ENCODE measurements at regions not wholly inside any gene's neighbourhood (a gene's known extent, or its start where the extent isn't known, plus 50 kb on each side); places are given as distances from the start of the nearest gene placed in this dataset.

DNA sequence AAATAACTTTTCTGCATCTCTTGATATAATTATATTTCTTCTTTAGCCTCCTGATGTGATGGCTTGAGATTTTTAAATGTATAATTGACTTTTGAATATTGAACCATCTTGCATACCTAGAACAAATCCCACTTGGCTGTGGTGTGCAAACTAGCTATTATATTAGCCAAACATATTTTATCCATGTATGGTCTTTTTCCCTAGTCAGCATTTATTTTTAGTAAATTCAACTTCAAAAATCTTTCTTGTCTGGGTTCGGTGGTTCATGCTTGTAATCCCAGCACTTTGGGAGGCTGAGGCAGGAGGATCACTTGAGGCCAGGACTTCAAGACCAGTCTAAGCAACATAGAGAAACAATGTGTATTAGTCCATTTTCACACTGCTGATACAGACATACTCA is 386.6 kb upstream of the VWC2 start:
- DNase-seq = no peak

DNA sequence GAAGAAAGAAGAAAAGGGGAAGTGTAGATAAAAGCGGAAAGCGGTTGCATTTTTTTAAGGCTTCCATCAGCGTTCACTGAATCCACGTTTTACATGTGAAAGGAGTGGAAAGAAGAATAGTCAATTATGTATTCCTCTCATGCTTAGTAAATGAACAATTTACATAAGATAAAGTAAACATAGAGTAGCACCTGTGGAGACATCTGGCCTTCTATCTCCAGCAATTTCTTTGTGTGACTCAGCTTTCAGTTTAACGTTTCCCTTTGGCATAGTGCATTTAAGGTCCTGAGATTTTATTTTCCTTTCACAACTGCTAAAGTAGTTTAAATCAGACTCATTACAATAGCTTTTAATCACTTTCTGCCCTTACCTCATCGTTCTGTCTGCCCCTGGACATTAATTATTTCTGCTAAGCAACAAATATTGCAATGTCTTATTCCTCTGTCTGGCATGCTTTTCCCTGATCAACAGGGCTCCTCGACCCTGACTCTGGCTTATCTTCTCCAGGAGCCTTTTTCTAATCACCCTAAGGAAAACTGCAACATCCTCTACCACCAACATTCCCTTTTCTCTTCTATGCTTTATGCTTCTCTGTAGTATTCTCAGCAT is 383.5 kb upstream of the VWC2 start:
- no peak for DNase-seq

GRCh38 chr7:49396229-49396628 is 377.2 kb upstream of the VWC2 start:
- no peak for DNase-seq

GRCh38 chr7:49397750-49398149 is 375.7 kb upstream of the VWC2 start:
- DNase-seq = no peak

- no peak for DNase-seq
These were observed 375.2 kb upstream of the VWC2 start for GRCh38 chr7:49398236-49398635.

DNA sequence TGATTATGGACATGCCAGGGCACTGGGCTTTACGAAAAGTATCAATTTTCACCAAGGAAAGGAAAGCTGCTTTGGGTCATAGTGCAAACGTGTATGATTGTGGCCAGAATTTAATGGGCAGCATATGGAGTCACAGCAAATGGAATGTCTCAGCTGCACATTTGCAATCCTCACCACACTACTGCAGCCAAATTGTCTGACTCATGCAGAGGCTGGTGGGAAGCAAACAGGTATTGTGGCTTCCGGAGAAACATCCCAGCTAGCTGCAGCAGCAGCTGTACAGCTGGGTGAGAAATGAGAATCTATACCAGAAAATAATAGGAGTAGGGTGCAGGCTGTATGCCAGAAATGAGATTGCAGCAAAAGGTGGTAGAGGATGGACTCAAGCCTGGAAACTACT is 374.7 kb upstream of the VWC2 start:
- DNase-seq = no peak

DNA sequence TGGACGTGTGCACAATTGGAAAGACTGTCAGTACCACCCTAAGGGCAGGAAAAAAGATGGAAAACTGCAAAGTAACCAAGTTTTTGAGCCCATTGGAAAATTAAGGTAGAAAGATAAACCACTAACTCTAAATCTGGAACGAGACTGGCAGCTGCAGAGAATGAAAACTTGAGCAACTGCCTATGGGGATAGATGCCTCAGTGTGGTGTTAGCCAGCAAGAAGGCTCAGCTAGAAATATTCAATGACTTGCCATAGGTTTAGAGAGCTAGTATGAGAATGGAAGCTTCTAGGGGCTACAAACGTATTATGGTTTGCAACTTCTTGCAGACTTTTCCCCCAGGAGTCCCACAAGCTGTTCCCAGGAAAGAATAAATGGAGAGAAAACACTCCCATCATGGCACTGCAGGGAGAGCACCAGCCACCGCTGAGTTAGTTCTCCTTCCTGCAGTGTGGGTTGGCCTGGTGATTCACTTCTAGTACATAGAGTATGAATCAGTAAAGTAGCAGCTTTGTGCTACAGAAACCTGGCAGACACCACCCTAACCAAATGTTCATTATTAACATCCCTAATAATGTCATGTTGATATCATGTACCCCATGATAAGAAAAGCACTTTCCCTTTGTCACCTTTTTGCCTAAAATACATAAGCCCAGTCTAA is 372.4 kb upstream of the VWC2 start:
- DNase-seq = no peak

DNA sequence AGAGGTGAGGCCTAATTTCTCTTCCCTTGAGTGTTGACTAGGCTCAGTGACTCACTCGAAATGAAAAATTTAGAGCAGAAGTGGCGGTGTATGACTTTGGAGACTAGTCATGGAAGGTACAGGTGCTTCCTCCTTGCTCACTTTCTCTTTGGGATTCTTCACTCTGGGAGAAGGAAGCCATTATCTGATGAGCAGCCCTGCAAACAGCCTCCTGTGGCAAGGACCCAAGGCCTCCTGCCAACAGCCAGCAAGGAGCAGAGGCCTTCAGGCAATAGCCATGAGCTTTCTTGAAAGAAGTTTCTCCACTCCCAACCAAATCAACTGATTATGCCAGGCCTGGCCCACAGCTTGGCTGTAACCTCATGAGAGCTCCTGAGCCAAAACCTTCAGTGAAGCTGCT is 369.6 kb upstream of the VWC2 start:
- no peak for DNase-seq

GRCh38 chr7:49407205-49407604 is 366.2 kb upstream of the VWC2 start:
- no peak for DNase-seq

GRCh38 chr7:49417034-49417433 is 356.4 kb upstream of the VWC2 start:
- no peak for DNase-seq

GRCh38 chr7:49418963-49419362 is 354.5 kb upstream of the VWC2 start:
- no peak for DNase-seq

- no peak for DNase-seq
These were observed 350.9 kb upstream of the VWC2 start for GRCh38 chr7:49422564-49422963.

- DNase-seq = no peak
These were observed 349.3 kb upstream of the VWC2 start for GRCh38 chr7:49424109-49424508.

GRCh38 chr7:49425277-49425818 is 348.1 kb upstream of the VWC2 start:
- DNase-seq = no peak

GRCh38 chr7:49432254-49432653 is 341.2 kb upstream of the VWC2 start:
- DNase-seq = no peak

DNA sequence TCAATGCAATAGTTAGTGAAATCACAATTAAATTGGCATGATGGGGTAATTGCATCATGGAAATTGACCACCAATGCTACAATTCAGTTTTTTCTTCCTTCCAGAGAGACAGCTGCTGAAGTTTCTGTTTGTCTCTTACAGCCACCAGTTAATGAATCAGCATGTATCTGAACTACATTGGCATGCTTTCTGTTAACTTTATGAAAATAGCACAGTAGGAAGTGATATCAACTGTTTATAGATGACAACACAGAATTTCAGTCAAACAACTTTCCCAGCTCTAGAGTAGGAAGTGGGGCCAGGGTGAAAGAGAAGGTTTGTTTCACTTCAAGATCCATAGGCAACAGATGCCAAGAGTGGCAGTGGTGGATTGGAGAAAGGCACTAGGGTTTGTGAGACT is 339.6 kb upstream of the VWC2 start:
- DNase-seq = no peak

DNA sequence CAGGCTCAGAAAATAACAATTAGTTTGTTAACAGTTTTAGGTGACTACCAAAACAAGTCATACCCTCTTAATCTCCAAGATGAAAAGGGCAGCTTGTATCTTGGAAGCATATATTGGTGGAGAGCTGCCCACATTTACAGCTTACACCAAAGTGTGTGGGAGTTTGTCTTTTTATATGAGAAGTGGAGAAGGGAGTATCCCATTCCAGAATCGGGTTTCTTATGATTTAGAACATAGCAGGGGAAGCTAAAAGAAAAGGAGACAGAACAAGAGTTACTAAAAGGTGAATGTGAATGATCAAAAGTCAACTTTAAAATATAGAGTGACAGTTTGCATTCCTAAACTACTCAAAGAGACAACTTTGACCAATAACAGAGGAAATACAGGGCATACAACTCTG is 338.6 kb upstream of the VWC2 start:
- DNase-seq = no peak

- DNase-seq = no peak
These were observed 335.2 kb upstream of the VWC2 start for GRCh38 chr7:49438281-49438680.

DNA sequence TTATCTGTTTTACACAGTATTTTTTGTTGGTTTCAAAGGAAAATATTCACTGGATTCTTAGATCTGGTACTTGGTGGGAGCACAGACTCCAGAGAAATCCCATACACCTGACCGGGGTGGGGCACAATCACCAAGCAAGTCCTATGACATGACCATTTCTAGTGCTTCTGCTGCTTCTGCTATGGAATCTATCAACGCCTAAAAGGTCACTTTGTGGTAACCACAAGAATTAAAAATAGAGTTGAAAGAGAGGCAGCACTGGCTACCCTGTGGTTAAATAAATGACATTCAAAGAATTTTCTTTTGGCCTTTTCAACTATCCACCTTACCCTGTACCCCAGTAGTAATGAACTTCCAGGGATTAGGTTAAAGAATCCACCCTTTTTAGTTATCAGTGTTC is 329.9 kb upstream of the VWC2 start:
- DNase-seq = no peak

DNA sequence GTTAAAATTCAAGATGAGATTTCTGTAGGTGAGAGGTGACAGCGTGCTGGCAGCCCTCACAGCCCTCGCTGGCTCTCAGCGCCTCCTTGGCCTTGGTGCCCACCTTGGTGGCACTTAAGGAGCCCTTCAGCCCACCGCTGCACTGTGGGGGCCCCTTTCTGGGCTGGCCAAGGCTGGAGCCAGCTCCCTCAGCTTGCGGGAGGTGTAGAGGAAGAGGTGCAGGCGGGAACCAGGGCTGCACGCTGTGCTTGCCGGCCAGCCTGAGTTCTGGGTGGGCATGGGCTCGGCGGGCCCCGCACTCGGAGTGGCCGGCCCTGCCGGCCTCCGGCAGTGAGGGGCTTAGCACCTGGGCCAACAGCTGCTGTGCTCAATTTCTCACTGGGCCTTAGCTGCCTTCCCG is 320.0 kb upstream of the VWC2 start:
- no peak for DNase-seq

DNA sequence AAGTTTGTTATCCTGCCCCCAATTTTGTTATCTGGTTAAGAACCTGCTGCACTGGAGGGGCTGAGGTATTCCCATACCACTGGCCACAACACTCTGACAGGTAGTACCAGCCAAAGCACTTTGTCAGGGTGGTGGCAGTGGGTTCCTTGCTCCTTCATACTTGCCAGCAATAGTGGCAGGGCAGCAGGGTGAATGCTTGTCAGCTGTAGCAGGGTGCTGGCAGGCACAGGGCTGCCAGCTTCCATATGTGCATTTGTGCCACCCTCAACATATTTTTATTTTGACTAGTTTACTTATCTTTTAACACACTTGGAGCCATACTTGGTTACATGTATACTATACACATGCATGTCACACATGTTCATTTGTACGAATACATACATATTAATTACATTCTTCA is 294.0 kb upstream of the VWC2 start:
- no peak for DNase-seq

DNA sequence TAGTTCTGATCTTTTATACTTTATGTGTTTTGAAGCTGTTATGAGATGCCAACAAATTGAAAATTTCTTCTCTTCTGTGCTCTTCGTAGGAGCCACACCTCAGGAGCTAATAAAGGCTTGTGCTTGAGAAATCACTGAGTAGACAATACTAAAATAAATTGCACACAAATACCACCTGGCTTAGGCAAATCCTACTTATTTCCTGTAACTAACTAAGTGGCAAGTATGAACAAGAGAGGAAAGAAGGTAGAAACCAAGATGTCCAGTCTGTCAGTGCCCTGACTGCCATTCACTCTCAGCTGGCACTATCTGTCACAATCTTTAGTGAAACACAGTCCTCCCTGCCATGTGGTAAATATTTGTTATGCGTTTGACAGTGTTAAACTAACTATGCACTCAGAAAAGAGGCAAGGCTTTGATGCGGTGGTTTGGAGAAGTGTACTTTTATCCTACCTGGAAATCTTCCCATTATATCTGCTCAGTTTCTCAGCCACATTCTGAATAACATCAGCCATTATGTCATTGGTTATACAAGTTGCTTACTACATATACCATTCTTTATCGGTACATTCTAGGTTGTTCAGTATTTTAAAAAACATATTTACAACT is 293.4 kb upstream of the VWC2 start:
- no peak for DNase-seq

DNA sequence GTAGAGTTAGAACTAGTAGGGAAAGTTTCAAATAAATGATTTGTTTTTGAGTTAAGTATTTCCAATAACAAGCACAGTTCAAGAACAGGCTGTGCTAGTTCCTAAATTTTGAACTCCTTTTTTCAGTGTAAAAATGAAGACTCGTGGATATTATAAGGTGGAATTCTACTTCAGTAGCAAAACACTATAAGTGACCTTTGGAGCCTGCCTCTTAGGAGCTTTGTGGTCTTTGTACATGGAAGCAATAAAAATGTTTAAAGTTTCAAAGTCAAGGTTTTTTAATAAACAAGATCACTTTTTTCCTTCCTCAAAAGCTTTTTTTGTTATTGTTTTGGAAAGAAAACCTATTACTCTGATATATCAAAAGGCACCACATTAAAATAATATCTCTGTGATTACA is 292.4 kb upstream of the VWC2 start:
- no peak for DNase-seq

DNA sequence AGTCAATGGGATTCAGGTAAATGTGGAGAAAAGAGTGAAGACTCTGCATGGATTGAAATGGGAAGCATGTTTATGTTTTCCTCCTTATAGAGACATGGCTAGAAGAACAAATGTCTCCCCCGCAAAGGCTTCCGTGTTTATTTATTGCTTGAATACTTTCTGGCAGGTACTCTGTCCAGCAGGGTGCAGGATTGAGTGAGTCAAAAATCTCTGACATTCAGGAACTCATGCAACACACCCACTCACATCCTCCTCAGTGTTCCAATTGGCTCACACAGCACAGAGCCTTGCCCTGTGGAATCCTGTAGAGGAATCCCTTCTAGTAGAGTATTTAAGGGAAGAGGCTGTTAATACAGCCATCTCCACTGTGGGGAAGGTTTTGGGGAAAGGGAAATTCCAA is 290.3 kb upstream of the VWC2 start:
- DNase-seq = no peak
